IMR-90 (cell line): ENCODE measurements at regions not wholly inside any gene's neighbourhood (a gene's known extent, or its start where the extent isn't known, plus 50 kb on each side); places are given as distances from the start of the nearest gene placed in this dataset.

Experiments
- ATAC-seq: fragments of 200-7000 bp; cut with Tn5 transposase; 2 replicates; pipeline ENCODE4 v1.9.1; 2020; ENCODE audit warnings: low read depth, mild to moderate bottlenecking, moderate library complexity
- BruUV-seq: library from RNA; stranded (reverse); fragments of 400-500 nt; replicated peaks from 2 replicates; lab custom pipeline; 2021; lab: Mats Ljungman, UMichigan
- CTCF ChIA-PET: fragments of 300-600 bp; formaldehyde crosslinking; extraction: SDS; loops from one replicate; lab custom pipeline; 2021; ENCODE audit warnings: antibody characterized with exemption; lab: Yijun Ruan, JAX
- POLR2A ChIA-PET: fragments of 300-600 bp; sonication (Branson Sonifier 250); formaldehyde crosslinking; loops from one replicate; lab custom pipeline; 2022; ENCODE audit warnings: antibody characterized with exemption; ENCODE audit not compliant: unreplicated experiment; lab: Charles Lee
- DNase-seq: peaks from one replicate; pipeline ENCODE4 v3.0.0; 2013
- H2AFZ ChIP-seq: replicated peaks from 2 replicates; pipeline ENCODE3; 2013; ENCODE audit warnings: low read length, mild to moderate bottlenecking; ENCODE audit not compliant: poor library complexity
- H2AK5ac ChIP-seq: 2 replicates; pipeline ENCODE4 v1.6.1; 2013; ENCODE audit warnings: low read depth, low read length, inconsistent platforms
- H2AK9ac ChIP-seq: replicated peaks from 2 replicates; pipeline ENCODE3; 2013; ENCODE audit warnings: mild to moderate bottlenecking, low read depth, low read length, moderate library complexity; ENCODE audit not compliant: poor library complexity
- H2BK120ac ChIP-seq: 2 replicates; pipeline ENCODE4 v1.6.1; 2013; ENCODE audit warnings: low read depth, low read length, inconsistent platforms
- H2BK15ac ChIP-seq: 3 replicates; pipeline ENCODE4 v1.6.1; 2013; ENCODE audit warnings: low read depth, low read length, inconsistent platforms
- H2BK20ac ChIP-seq: 2 replicates; pipeline ENCODE4 v1.6.1; 2013; ENCODE audit warnings: low read depth, mild to moderate bottlenecking, inconsistent platforms, low read length, moderate library complexity
- H2BK5ac ChIP-seq: 2 replicates; pipeline ENCODE4 v1.6.1; 2013; ENCODE audit warnings: mild to moderate bottlenecking, low read depth, low read length, inconsistent platforms; ENCODE audit not compliant: poor library complexity, severe bottlenecking
- H3K14ac ChIP-seq: replicated peaks from 2 replicates; pipeline ENCODE4 v1.6.1; 2013; ENCODE audit warnings: low read depth, low read length, inconsistent platforms
- H3K18ac ChIP-seq: 2 replicates; pipeline ENCODE4 v1.6.1; 2013; ENCODE audit warnings: low read depth, low read length, control low read depth
- H3K23ac ChIP-seq: 2 replicates; pipeline ENCODE4 v1.6.1; 2013; ENCODE audit warnings: low read depth, low read length, inconsistent platforms
- H3K27ac ChIP-seq: 2 replicates; pipeline ENCODE4 v1.5.1; 2013; ENCODE audit warnings: mild to moderate bottlenecking, control low read depth, low read length; ENCODE audit not compliant: insufficient read depth
- H3K27me3 ChIP-seq: 2 replicates; pipeline ENCODE4 v1.6.1; 2013; ENCODE audit warnings: low read length; ENCODE audit not compliant: control insufficient read depth, insufficient read depth
- H3K36me3 ChIP-seq: 2 replicates; pipeline ENCODE4 v1.6.1; 2013; ENCODE audit warnings: low read length, mixed read lengths; ENCODE audit not compliant: control insufficient read depth, insufficient read depth
- H3K4ac ChIP-seq: 2 replicates; pipeline ENCODE4 v1.6.1; 2013; ENCODE audit warnings: low read depth, low read length, inconsistent platforms
- H3K4me1 ChIP-seq: 2 replicates; pipeline ENCODE4 v1.6.1; 2013; ENCODE audit warnings: low read length, mixed read lengths; ENCODE audit not compliant: control insufficient read depth, insufficient read depth
- H3K4me2 ChIP-seq: 2 replicates; pipeline ENCODE4 v1.6.1; 2013; ENCODE audit warnings: low read depth, mild to moderate bottlenecking, control low read depth, low read length, moderate library complexity
- H3K4me3 ChIP-seq: 2 replicates; pipeline ENCODE4 v1.5.1; 2013; ENCODE audit warnings: low read depth, mild to moderate bottlenecking, control low read depth, low read length, moderate library complexity; ENCODE audit not compliant: insufficient read depth
- H3K56ac ChIP-seq: 2 replicates; pipeline ENCODE4 v1.6.1; 2013; ENCODE audit warnings: low read length, inconsistent platforms; ENCODE audit not compliant: insufficient read depth; ENCODE audit errors: extremely low read depth
- H3K79me1 ChIP-seq, 2 experiments: 2 replicates each; pipeline ENCODE4 v1.6.1; 2013; ENCODE audit warnings: low read length in 2 of 2, inconsistent platforms in 1 of 2, low read depth in 1 of 2
- H3K9ac ChIP-seq: 2 replicates; pipeline ENCODE4 v1.6.1; 2013; ENCODE audit warnings: low read depth, low read length, control low read depth
- H3K9me1 ChIP-seq: 2 replicates; pipeline ENCODE4 v1.6.1; 2013; ENCODE audit warnings: low read length, inconsistent platforms; ENCODE audit not compliant: insufficient read depth
- H3K9me3 ChIP-seq: 2 replicates; pipeline ENCODE4 v1.6.1; 2013; ENCODE audit warnings: low read length; ENCODE audit not compliant: control insufficient read depth, insufficient read depth
- H4K20me1 ChIP-seq: 2 replicates; pipeline ENCODE4 v1.6.1; 2013; ENCODE audit warnings: low read length, inconsistent platforms; ENCODE audit not compliant: insufficient read depth
- H4K5ac ChIP-seq: 2 replicates; pipeline ENCODE4 v1.6.1; 2013; ENCODE audit warnings: mild to moderate bottlenecking, low read depth, low read length, control low read depth
- H4K8ac ChIP-seq, 2 experiments: 2 replicates each; pipeline ENCODE4 v1.6.1; 2013; ENCODE audit warnings: low read depth in 2 of 2, low read length in 2 of 2, control low read depth in 1 of 2, inconsistent platforms in 1 of 2
- H4K91ac ChIP-seq: 2 replicates; pipeline ENCODE4 v1.6.1; 2013; ENCODE audit warnings: low read depth, low read length, inconsistent platforms; ENCODE audit not compliant: insufficient read depth
- BHLHE40 ChIP-seq: fragments of 150-350 bp; IDR thresholded peaks from 2 replicates; pipeline ENCODE4 v1.6.1; 2016; ENCODE audit warnings: mild to moderate bottlenecking, low read depth, low read length
- CEBPB ChIP-seq: IDR thresholded peaks from 2 replicates; pipeline ENCODE4 v1.6.1; 2012; ENCODE audit warnings: low read depth, low read length, improper control_type of control experiment
- CHD1 ChIP-seq: IDR thresholded peaks from 2 replicates; pipeline ENCODE4 v1.6.1; 2012; ENCODE audit warnings: low read depth, low read length, improper control_type of control experiment
- FOS ChIP-seq: fragments of 150-350 bp; IDR thresholded peaks from 2 replicates; pipeline ENCODE4 v1.6.1; 2016; ENCODE audit warnings: low read depth, low read length
- MAFK ChIP-seq: IDR thresholded peaks from 2 replicates; pipeline ENCODE4 v1.6.1; 2012; ENCODE audit warnings: low read depth, low read length, improper control_type of control experiment
- MAZ ChIP-seq: IDR thresholded peaks from 2 replicates; pipeline ENCODE4 v1.6.1; 2012; ENCODE audit warnings: low read depth, mild to moderate bottlenecking, low read length, improper control_type of control experiment, moderate library complexity, borderline replicate concordance
- MXI1 ChIP-seq: IDR thresholded peaks from 2 replicates; pipeline ENCODE4 v1.6.1; 2012; ENCODE audit warnings: low read depth, mild to moderate bottlenecking, low read length, moderate library complexity, borderline replicate concordance
- NFE2L2 ChIP-seq: fragments of 150-350 bp; IDR thresholded peaks from 2 replicates; pipeline ENCODE4 v1.6.1; 2016; ENCODE audit warnings: low read depth, mild to moderate bottlenecking, low read length
- POLR2A ChIP-seq: IDR thresholded peaks from 2 replicates; pipeline ENCODE4 v1.6.1; 2012; ENCODE audit warnings: mild to moderate bottlenecking, low read depth, low read length
- RAD21 ChIP-seq: IDR thresholded peaks from 2 replicates; pipeline ENCODE4 v1.6.1; 2012; ENCODE audit warnings: low read length, improper control_type of control experiment
- RCOR1 ChIP-seq: IDR thresholded peaks from 2 replicates; pipeline ENCODE4 v1.6.1; 2012; ENCODE audit warnings: mild to moderate bottlenecking, low read length, improper control_type of control experiment; ENCODE audit not compliant: insufficient replicate concordance
- RFX5 ChIP-seq: IDR thresholded peaks from 2 replicates; pipeline ENCODE4 v1.8.0; 2012; ENCODE audit warnings: low read depth, mild to moderate bottlenecking, low read length, moderate library complexity
- SMC3 ChIP-seq: fragments of 150-350 bp; IDR thresholded peaks from 2 replicates; pipeline ENCODE4 v1.6.1; 2016; ENCODE audit warnings: low read depth, mild to moderate bottlenecking, antibody characterized with exemption, low read length, moderate library complexity
- WGBS, 2 experiments: methylation state at CpG; one replicate each; pipeline versions ENCODE4 v1.1.5 to v1.1.7; 2013; ENCODE audit warnings: missing lambda C conversion rate in 2 of 2; ENCODE audit not compliant: insufficient read length in 1 of 2; ENCODE audit errors: extremely low coverage in 2 of 2; 5-methylcytosine and 5-hydroxymethylcytosine counted together
- dilution Hi-C: fragments of 300-500 bp; cut with HindIII; formaldehyde crosslinking; loops from one replicate; pipeline ENCODE4 v1.14.3; 2018; ENCODE audit warnings: low sequenced_read_pairs; ENCODE audit not compliant: unreplicated experiment
- in situ Hi-C: fragments of 300-500 bp; cut with MboI; formaldehyde crosslinking; loops from 3 replicates; pipeline ENCODE4 v1.14.3; 2019; ENCODE audit warnings: low sequenced_read_pairs, inconsistent platforms, mixed read lengths
- intact Hi-C: fragments of 100-400 bp; cut with micrococcal nuclease; formaldehyde crosslinking; loops from 2 replicates; pipeline ENCODE4 v1.10.0; 2022
- TF ChIP-seq, protein P1 (sequence below): conservative IDR thresholded peaks from 2 replicates; pipeline ENCODE4 v1.5.1; 2012; ENCODE audit warnings: mild to moderate bottlenecking, low read depth, low read length, improper control_type of control experiment
- TF ChIP-seq, protein P2 (sequence below): fragments of 150-350 bp; IDR thresholded peaks from 2 replicates; pipeline ENCODE4 v1.6.1; 2017; ENCODE audit warnings: mild to moderate bottlenecking, antibody characterized with exemption, low read length, low read depth
- TF ChIP-seq, protein P3 (sequence below): fragments of 150-350 bp; IDR thresholded peaks from 2 replicates; pipeline ENCODE4 v1.6.1; 2016; ENCODE audit warnings: low read depth, mild to moderate bottlenecking, low read length, moderate library complexity, borderline replicate concordance

DNA sequence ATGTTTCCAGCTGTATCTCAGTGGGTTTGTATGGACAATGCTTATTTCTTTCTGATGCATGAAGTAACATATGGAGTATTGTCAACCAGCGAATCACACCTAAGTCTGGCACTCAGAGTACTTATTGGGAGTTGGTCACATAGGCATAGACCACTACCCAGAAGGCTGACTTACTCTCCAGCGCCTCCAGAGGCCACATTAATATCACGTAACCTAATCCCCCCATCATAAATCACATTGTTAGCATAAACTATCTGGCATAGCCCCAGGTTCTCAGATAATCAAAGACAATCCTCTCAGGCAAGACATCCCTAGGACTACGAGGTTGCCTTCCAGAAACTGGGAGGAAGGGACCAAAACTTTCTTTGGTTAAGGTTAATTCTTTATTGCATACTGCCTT, 560.5 kb upstream of the PABPC4L start:
- Histone ChIP-seq H2BK15ac (no peak overlapping the region), H2BK5ac (no peak overlapping the region), H2BK20ac (no peak overlapping the region), H3K4me3 (no peak overlapping the region), H3K4ac (no peak overlapping the region), H3K9me1 (no peaks in the 10 kb centered on the region), H3K27me3 (no peaks in the 10 kb centered on the region), H3K18ac (no peak overlapping the region), H4K20me1 (no peaks in the 10 kb centered on the region), H2AK9ac (no peak overlapping the region), H3K14ac (no peak overlapping the region), H2BK120ac (no peak overlapping the region), H3K27ac (no peak overlapping the region), H4K8ac (no peak overlapping the region), H3K56ac (no peak overlapping the region), H3K23ac (no peak overlapping the region), H3K4me1 (no peaks in the 10 kb centered on the region), H3K36me3 (no peaks in the 10 kb centered on the region), H3K79me1 (no peaks in the 10 kb centered on the region), H2AFZ (no peak overlapping the region), H3K9ac (no peak overlapping the region), H4K91ac (no peak overlapping the region), H3K9me3 (peaks cover 3% of the 10 kb centered on the region; the same call in 1 of the 2 replicates), H2AK5ac (no peak overlapping the region), H3K4me2 (no peak overlapping the region), H4K5ac (no peak overlapping the region)
- ChIA-PET CTCF (no interaction called here), POLR2A (no interaction called here)
- dilution Hi-C loops (no loop called here), intact Hi-C loops (no loop called here), in situ Hi-C loops (no loop called here)
- 28% methylated on average over 2 of the region's 4 CpGs; no CpG with 5 or more reads in 1 of the 2 experiments for WGBS, 2 experiments
- ATAC-seq, result no peak
- DNase-seq, result no peak
- no peak for TF ChIP-seq RAD21
- TF ChIP-seq SMC3, result no peak
- no peak for TF ChIP-seq RFX5
- no peak for TF ChIP-seq CHD1
- no peak for TF ChIP-seq MAFK
- no peak for TF ChIP-seq FOS
- TF ChIP-seq, protein P1, sequence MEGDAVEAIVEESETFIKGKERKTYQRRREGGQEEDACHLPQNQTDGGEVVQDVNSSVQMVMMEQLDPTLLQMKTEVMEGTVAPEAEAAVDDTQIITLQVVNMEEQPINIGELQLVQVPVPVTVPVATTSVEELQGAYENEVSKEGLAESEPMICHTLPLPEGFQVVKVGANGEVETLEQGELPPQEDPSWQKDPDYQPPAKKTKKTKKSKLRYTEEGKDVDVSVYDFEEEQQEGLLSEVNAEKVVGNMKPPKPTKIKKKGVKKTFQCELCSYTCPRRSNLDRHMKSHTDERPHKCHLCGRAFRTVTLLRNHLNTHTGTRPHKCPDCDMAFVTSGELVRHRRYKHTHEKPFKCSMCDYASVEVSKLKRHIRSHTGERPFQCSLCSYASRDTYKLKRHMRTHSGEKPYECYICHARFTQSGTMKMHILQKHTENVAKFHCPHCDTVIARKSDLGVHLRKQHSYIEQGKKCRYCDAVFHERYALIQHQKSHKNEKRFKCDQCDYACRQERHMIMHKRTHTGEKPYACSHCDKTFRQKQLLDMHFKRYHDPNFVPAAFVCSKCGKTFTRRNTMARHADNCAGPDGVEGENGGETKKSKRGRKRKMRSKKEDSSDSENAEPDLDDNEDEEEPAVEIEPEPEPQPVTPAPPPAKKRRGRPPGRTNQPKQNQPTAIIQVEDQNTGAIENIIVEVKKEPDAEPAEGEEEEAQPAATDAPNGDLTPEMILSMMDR, result no peak
- no peak for TF ChIP-seq MAZ
- TF ChIP-seq, protein P2, sequence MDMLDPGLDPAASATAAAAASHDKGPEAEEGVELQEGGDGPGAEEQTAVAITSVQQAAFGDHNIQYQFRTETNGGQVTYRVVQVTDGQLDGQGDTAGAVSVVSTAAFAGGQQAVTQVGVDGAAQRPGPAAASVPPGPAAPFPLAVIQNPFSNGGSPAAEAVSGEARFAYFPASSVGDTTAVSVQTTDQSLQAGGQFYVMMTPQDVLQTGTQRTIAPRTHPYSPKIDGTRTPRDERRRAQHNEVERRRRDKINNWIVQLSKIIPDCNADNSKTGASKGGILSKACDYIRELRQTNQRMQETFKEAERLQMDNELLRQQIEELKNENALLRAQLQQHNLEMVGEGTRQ, result no peak
- TF ChIP-seq, protein P3, sequence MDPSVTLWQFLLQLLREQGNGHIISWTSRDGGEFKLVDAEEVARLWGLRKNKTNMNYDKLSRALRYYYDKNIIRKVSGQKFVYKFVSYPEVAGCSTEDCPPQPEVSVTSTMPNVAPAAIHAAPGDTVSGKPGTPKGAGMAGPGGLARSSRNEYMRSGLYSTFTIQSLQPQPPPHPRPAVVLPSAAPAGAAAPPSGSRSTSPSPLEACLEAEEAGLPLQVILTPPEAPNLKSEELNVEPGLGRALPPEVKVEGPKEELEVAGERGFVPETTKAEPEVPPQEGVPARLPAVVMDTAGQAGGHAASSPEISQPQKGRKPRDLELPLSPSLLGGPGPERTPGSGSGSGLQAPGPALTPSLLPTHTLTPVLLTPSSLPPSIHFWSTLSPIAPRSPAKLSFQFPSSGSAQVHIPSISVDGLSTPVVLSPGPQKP, result no peak
- no peak for TF ChIP-seq NFE2L2
- TF ChIP-seq RCOR1, result no peak
- no peak for TF ChIP-seq CEBPB
- no peak for TF ChIP-seq BHLHE40
- no peak for TF ChIP-seq MXI1
- no peak for TF ChIP-seq POLR2A
- BruUV-seq, result no TSS peak
